ENCODE measurements at regions not wholly inside any gene's neighbourhood (a gene's known extent, or its start where the extent isn't known, plus 50 kb on each side); places are given as distances from the start of the nearest gene placed in this dataset.

- Histone ChIP-seq H3K27ac (no peak overlapping the region), H3K4me3 (ENCODE audit: low read depth, low read length) (no peak overlapping the region), H3K27me3 (replicated peaks) (no peaks in the 10 kb centered on the region), H3K36me3 (replicated peaks) (no peaks in the 10 kb centered on the region)
- in situ Hi-C loops (cut with HindIII; ENCODE audit: low pct_ligation_motif_present, low sequenced_read_pairs): no loop called here
- TF ChIP-seq CTCF (IDR thresholded peaks at IDR 0.05; ENCODE audit: low read depth, low read length, missing control alignments): no peak
- no peak for DNase-seq
These were observed 196.4 kb downstream of the SEMA6A start for GRCh38 chr5:116378007-116378776.

GRCh38 chr5:116377276-116378006, 197.2 kb downstream of the SEMA6A start:
- DNase-seq: no peak
- H3K4me3 ChIP-seq (ENCODE audit: low read depth, low read length): no peak overlapping the region
- no peaks in the 10 kb centered on the region for H3K27me3 ChIP-seq (replicated peaks)
- in situ Hi-C loops (cut with HindIII; ENCODE audit: low pct_ligation_motif_present, low sequenced_read_pairs): no loop called here
- H3K36me3 ChIP-seq (replicated peaks): no peaks in the 10 kb centered on the region
- H3K27ac ChIP-seq: no peak overlapping the region
- no peak for TF ChIP-seq CTCF (IDR thresholded peaks at IDR 0.05; ENCODE audit: low read depth, low read length, missing control alignments)

GRCh38 chr5:116375926-116376325, 198.7 kb downstream of the SEMA6A start:
- H3K36me3 ChIP-seq (replicated peaks): no peaks in the 10 kb centered on the region
- in situ Hi-C loops (cut with HindIII; ENCODE audit: low pct_ligation_motif_present, low sequenced_read_pairs): no loop called here
- DNase-seq: no peak
- no peak for TF ChIP-seq CTCF (IDR thresholded peaks at IDR 0.05; ENCODE audit: low read depth, low read length, missing control alignments)
- H3K27me3 ChIP-seq (replicated peaks): no peaks in the 10 kb centered on the region
- H3K27ac ChIP-seq: no peak overlapping the region
- no peak overlapping the region for H3K4me3 ChIP-seq (ENCODE audit: low read depth, low read length)

- TF ChIP-seq CTCF (IDR thresholded peaks at IDR 0.05; ENCODE audit: low read depth, low read length, missing control alignments): no peak
- Histone ChIP-seq H3K36me3 (replicated peaks) (no peaks in the 10 kb centered on the region), H3K27me3 (replicated peaks) (no peaks in the 10 kb centered on the region), H3K27ac (no peak overlapping the region), H3K4me3 (ENCODE audit: low read depth, low read length) (no peak overlapping the region)
- in situ Hi-C loops (cut with HindIII; ENCODE audit: low pct_ligation_motif_present, low sequenced_read_pairs): no loop called here
- no peak for DNase-seq
These were observed 200.2 kb downstream of the SEMA6A start for GRCh38 chr5:116374434-116374852.

- no peak for TF ChIP-seq CTCF (IDR thresholded peaks at IDR 0.05; ENCODE audit: low read depth, low read length, missing control alignments)
- Histone ChIP-seq H3K27ac (no peak overlapping the region), H3K36me3 (replicated peaks) (no peaks in the 10 kb centered on the region), H3K4me3 (ENCODE audit: low read depth, low read length) (no peak overlapping the region), H3K27me3 (replicated peaks) (no peaks in the 10 kb centered on the region)
- DNase-seq: no peak
- in situ Hi-C loops (cut with HindIII; ENCODE audit: low pct_ligation_motif_present, low sequenced_read_pairs): no loop called here
These were observed 201.6 kb downstream of the SEMA6A start for GRCh38 chr5:116372931-116373597.

All from brain microvascular endothelial cell (primary cell).